SHP77 treated with DMSO at 0.1 percent for 48 hours (cell line): ENCODE measurements at regions not wholly inside any gene's neighbourhood (a gene's known extent, or its start where the extent isn't known, plus 50 kb on each side); places are given as distances from the start of the nearest gene placed in this dataset.
"Not testable (repeated sequence)": the region's sequence is repeated elsewhere in the genome, so short reads cannot be mapped to it uniquely, and the experiment has no call there.

ENCODE experiments used
- DNase-seq: peaks from one replicate; lab custom pipeline; 2025; lab: John Stamatoyannopoulos, UW

DNA sequence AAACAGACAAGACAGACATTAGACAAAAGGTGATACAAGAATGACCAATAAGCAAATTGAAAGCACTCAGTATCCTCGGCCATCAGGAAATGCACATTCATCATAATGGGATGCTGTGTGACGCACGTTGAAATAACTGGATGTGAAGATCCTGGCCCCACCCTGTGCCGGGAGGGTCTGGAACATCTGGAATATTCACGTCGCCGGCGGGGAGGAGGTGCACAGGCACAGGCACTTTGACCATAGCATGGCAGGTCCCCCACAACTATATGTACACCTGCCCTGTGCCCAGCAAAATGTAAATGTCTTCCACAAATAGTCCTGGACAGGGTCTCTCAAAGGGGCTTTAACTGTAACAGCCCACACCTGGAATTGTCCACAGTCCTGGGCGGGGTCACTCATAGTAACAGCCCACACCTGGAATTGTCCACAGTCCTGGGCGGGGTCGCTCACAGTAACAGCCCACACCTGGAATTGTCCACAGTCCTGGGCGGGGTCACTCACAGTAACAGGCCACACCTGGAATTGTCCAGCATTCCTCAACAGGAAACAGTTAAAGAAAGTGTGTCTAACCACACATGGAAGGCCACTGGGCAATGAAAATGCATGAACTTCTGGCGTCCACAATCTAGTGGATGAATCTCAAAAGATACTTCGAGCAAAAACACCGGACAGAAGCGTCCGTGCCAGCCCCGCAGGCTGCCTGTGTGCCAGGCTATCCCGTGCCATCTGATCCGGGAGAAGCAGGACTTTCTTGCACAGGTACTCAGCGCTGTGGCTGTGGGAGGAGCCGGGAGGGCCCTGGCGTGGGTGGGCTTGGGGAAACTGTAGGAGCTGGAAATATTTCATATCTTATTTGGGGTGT lies 113.4 kb downstream of the RTP5 start:
- no peak for DNase-seq

DNA sequence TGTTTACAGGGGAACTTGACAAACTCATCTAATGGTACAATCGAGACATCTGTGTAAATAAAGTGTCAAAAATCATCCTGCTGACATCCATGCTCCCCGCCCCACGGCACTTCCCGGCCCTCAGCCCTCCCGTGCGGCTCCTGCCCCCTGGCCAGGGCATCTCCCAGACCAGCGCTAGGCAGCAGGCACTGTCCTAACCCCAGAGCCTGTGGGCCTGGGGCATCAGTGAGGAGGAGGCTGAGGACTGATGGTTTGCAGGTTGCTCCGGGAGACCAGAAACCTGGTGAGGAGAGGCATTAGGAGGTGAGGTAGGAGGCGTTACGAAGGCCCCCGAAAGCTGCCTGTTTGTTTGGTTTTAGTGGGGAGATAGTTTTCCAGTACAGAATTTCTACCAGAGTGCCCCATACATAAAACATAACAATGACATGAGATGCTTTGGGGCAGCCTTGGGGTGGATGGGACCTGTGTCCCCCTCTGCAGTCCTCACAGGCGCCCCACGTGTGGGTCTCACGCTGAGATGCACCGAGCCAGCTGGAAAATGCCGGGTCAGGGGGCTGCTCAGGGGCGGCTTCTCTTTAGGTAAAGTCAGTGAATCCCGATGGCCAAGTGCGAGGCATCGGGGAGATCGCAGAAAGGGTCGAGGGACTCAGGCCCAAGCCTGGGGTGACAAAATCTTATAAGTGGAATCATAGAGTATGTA lies 114.2 kb downstream of the RTP5 start:
- no peak for DNase-seq

DNA sequence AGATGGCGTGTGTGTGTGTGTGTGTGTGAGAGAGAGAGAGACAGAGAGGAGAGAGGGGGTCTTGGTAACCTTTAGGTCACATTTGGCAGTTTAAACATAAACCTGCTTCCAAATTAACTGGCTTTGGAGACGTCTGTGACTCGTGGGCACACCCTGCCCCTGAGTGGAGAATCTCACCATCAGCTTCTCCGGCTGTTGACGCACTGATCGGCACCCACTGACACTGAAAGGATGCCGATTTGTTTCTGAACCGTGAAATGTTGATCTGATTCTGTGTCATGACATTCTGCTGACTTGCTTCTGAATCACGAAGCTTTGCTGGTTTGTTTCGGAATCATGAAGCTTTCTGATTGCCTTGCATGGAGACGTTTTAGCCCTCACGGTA lies 114.7 kb downstream of the RTP5 start:
- DNase-seq, result no peak

DNA sequence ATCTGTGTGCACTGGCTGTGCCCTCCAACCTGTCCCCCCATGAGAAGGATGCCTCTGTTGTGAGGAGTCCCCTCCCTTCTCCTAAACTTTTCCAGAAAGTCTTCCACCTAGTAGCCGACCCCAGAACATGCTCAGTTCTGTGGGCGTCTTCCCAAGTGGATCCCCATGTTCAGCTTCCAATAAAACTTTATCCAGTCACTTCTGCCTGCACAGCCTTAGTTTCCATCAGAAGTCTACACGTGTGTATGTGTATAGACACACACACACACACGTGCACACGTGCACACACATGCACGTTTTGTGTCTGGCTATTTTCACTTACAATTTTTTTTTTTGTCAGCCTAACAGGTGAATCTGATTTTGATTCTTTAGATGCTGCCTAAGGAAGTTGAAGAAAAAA lies 115.1 kb downstream of the RTP5 start:
- no peak for DNase-seq

DNA sequence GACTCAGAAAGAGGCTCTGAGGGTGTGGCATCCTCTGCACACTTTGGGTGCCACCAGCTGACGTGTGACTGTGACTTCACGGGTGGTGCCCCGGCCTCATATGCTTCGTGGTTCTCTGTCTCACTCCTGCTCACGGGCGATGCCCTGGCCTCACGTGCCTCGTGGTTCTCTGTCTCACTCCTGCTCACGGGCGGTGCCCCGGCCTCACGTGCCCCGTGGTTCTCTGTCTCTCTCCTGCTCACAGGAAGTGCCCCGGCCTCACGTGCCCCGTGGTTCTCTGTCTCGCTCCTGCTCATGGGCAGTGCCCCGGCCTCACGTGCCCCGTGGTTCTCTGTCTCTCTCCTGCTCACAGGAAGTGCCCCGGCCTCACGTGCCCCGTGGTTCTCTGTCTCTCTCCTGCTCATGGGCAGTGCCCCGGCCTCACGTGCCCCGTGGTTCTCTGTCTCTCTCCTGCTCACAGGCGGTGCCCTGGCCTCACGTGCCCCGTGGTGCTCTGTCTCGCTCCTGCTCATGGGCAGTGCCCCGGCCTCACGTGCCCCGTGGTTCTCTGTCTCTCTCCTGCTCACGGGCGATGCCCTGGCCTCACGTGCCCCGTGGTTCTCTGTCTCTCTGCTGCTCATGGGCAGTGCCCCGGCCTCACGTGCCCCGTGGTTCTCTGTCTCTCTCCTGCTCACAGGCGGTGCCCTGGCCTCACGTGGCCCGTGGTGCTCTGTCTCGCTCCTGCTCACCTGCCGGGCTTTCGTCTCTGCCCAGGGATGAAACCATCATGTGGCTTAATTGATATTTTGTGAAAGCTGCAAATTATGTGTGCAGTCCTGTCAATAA lies 115.8 kb downstream of the RTP5 start:
- DNase-seq, result not testable (repeated sequence)

DNA sequence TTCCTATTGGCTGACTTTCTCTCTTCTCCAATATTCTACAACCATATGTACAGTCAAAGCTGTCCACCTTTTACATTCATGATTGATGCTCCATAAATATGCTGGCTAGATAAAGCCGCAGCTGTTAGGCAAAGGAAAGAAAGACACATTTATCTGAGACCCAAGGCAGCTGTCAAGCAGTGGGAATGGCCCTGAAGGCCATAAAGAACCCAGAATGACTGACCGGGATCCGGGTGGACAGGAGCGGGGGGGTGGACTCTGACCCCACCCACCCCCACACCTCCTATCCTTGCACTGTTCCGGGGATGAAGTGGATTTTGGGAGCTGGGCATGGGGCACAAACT lies 116.4 kb downstream of the RTP5 start:
- no peak for DNase-seq

DNA sequence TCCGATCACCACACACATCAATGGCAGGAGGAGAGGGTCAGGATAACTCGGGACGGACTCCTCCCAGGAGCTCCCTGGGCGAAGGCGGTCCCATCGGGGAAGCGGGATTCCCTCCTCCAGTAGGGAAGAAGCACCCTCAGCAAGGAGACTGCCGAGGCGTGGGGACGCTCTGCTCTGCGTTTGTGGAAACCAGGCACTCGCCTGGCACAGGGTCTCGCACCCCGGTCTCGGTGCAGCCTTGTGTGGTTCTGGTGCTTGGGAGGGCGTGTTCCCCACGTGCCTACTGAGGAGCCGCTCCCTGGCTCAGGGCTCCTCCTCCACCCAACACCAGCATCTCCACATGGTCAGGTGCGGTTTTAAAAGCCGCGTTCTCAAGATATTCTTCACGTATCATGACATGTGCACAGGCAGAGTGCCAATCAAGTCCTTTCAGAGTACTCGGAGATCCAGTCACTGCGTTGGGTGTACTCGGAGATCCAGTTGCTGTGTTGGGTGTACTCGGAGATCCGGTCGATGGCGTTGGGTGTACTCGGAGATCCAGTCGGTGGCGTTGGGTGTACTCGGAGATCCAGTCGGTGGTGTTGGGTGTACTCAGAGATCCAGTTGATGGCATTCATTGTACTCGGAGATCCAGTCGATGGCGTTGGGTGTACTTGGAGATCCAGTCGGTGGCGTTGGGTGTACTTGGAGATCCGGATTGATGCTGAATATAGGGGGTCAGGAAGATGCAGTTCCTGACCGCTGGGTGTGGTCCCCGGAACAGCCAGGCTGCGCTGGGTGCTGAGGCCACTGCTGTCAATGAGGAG lies 117.5 kb downstream of the RTP5 start:
- DNase-seq, result no peak

DNA sequence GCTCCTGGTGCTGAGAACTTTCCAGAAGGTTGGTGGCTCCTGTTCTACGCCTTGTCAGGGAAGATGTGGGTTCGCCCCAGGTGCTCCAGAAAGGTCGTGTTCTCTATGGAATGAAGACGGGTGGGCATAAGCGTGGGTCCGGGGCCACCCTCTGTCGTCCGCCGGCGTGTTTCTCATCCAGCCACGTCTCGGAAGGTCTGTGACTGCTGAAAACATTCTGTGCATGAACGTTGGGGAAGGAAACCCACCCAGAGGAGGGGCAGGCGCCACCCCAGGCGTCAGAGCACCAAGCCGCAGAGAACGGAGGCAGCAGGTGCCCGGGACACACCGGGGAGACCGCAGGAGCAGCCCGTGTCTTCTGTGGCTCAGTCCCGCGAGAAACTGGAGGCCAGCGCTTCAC lies 118.2 kb downstream of the RTP5 start:
- DNase-seq, result no peak

DNA sequence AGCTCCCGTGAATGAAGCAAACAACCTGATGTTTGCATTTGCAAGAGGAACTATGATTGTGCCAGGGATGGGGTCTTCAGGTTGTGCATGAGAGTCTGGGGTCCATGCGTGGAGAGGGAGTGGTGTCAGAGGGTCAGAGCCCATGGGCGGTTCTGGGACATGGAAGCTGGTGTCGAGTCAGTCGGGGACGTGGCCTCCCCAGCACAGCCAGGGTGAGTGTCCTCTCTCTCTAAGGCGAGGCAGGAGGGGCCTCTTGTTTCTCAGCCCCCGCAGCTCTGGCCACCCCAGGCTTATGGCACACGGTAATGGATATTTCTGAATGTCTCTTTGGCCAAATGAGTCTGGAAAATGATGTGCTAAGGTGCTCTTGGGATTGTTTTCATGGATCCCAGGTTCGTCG lies 118.6 kb downstream of the RTP5 start:
- DNase-seq, result no peak

DNA sequence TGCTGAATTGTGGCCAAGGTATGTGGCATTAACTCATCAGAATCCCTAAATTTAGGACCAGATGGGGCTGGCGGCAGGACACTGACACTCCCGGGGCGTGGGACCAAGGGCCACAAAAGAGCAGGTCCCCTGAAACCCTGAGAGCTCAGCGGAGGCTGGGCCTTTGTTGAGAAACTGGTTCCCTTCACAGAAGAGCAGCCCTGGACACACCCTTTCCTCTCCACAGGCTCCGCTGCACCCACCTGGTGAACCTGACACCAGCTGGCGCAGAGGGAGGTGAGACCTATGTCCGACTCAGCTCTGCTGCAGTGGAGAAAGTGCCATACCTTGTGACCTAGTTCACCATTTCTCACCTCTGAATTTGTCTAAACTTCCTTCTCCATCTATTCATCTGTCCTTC lies 119.5 kb downstream of the RTP5 start:
- DNase-seq, result no peak

DNA sequence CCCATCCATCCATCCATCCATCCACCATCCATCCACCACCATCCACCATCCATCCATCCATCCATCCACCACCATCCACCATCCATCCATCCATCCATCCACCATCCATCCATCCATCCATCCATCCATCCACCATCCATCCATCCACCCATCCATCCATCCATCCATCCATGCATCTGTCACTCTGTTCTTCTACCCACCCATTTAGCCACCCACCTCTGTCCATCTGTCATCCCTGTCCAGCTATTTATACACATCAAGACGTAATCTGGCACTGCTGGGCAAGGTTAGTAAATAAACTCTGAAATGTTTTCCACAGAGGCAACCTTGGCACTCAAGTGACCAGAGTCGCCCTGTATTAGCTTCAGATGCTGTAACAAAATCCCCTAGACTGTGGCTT lies 120.9 kb downstream of the RTP5 start:
- DNase-seq, result no peak

DNA sequence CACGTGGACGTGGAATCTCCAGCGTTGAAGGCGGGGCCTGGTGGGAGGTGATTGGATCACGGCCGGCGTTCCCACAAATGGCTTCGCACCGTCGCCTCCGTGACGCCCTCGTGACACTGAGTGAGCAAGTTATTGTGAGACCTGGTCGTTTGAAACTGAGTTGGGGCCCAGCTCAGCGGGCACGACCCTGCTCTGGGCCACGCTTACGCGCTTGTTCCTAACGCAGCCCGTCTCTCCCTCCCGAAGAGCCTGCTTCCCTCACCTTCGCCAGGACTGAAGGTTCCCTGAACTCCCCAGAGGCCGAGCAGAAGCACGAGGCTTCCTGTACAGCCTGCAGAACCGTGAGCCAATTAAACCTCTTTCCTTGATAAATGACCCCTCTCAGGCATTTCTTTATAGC lies 121.8 kb downstream of the RTP5 start:
- no peak for DNase-seq

DNA sequence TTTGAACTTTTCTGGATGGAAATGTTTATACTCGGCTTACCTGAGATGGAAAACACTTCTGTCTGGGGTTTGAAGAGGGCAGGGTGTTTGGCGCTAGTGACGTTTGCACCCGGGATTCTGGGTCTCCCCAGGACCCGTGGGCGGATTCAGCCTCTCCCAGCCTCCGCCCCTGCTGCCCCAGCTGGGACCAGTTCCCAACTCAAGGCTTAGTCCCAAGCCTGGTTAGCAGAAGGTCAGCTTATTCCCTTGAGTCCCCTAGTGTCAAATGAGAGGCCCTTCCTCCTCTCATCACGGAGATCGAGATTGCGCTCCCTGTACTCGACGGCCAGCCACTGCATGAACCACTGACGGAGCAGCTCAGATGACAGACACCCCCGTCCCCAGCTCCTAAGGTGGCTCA lies 123.2 kb downstream of the RTP5 start:
- no peak for DNase-seq

DNA sequence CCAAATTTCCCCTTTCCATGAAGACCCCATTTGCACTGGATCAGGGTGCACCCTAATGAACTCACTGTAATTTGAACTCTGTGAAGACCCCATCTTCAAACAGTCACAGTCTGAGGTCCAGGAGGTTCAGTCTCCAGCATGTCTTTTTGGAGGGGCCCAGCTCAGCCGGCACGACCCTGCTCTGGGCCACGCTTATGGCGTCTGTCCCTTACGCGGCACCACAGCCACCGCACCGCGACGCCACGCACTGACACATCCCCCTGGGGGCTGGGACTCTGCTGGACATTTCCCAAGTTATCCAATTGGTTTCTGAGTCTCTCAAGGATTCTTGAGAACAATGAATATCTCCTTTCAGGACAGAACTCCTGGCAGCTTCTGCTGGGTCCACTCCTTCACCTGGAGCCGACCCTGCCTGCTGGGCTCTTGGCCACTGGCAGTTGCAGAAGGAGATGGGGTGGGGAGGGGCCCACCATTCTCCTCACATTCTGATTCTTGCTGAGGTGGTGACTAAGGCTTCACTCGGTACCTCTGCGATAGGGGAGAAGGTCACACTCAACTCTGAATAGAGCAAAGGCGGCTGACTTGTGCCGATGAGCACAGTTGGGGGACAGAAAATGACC lies 124.0 kb downstream of the RTP5 start:
- DNase-seq, result no peak

DNA sequence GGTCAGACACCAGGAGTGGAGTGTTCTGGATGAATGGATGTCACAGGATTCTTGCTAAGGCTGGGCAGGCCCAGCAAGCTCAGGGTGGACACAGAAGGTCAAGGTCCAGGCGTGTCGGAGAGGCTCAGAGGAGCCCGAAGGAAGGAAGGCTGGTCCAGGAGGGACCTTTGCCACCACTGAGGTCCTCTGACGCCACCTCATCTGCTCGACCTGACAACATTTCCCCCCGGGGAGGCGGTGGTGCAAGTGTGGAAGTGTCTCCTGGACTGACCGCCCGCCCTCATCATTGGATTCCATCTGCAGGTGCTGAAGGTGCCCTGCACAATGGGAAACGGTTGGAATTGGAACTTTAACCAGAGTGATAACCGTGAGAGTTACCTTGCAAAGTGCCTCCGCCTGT lies 124.6 kb downstream of the RTP5 start:
- no peak for DNase-seq

DNA sequence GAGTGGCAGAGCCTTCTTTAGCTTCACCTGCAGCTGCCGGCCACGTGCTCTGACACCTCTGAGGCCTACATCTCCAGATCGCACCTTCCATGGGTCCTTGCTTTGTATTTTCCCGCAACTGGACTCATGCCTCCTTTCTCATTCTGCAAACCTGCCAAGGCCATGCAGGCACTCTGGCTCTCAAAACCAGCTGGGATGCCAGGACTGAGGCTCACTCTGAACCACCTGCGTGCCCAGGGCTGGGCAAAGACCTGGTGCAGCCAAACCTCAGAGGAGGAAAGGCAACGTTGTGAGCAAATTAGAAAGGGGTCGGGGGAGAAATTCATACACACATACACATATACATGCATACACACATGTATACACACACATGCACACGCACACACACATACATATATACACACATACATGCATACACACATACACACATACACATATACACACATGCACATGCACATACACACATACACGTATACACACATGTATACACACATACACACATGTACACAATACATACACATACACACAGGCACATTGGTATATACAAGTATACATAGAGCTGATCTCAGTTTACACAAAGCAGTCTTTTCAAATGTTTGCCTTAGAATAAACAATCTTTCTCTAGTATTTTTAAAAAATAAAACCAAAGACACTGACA lies 125.2 kb downstream of the RTP5 start:
- DNase-seq, result no peak

DNA sequence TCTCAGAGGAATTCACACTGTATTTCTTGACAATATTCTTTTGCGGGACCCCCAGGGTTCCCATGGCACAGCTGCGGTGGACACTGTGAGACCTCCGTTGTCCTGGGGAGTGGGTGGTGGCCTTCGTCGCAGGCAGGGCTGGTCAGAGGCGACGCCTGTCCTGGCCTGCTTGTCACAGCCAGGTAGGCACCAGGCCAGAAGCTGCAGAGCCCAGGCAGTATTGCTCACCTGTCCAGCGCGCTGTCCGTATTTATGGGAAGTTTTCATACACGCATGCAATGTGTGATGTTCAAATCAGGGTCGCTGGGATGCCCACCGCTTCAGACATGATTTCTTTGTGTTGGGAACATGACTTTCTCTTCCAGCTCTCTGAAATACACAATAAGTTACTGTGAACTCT lies 126.6 kb downstream of the RTP5 start:
- DNase-seq, result no peak

DNA sequence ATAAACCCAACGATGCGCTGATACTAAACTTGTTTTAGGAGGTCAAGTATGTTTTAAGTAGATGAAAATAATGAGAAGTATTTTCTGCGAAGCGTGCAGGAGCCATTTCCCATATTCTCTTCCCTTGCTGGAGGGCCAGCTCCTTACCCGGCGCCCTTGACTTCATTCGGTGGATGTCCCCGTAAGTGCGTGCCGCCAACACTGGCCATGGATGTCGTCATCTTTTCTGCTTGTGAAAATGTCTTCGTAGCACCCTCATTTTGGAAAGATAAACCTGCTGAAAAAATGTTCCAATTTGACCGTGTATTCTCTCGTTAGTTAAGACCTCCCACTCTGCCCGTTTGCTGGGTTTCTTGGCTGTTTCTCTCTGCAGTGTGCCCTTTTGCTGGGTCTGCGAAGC lies 127.5 kb downstream of the RTP5 start:
- no peak for DNase-seq

DNA sequence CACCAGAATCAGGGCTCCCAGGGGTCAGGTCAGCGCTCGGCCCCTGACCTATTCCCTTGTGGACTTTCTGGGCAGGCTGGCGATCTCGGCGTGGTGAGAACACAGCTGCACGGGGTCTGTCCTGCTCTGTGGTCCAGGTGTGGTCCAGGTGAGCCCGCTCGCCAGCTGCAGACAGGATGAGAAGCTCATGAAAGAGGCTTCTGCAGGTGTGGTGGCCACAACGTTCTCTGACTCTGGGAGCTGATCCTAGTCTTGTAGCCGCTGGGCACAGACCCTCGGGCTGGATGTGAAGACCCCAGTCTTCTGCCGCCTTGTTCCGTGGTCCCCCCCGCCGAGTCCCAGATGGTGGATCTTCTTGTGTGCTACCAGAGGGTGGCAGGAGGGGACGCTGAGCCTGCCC lies 129.7 kb downstream of the RTP5 start:
- no peak for DNase-seq

DNA sequence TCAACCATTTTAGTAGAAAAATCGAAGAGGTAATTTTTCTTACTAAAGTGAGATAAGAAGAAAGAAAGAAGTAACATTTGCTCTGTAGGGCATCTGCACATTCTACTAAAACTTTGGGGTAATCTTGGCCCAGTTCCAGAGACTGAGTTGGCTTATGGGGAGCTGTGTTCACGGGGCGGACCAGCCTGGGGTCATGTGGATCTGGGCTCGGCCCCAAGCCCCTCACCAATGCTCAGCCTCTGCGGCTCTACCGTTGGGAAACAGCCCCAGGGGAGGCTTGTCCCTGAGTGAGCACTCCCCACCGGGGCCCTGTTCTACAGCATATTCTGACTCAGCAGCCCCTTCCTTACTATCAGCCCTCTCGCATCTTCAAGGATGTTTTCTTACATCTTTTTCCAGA lies 132.3 kb downstream of the RTP5 start:
- no peak for DNase-seq

DNA sequence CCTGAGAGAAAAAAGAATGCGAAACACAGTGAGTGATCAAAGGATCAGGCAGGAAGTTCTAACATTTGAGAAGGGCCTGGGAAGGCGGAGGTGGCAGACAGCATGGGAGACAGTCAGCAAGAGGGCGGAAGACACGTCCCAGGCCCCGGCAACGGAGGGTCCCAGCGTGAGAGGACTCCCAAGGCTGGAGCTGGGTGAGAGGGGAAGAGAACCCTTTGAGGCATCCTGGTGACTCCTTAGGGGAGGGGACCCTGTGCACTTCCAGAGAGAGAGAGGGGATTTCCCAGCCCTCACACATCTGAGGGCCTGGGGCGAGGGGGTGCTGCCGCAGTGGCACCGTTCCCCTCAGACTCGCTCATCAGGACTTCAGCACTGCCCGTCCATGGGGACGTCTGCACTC lies 133.4 kb downstream of the RTP5 start:
- no peak for DNase-seq
